MM.1S (cell line): ENCODE measurements at regions not wholly inside any gene's neighbourhood (a gene's known extent, or its start where the extent isn't known, plus 50 kb on each side); places are given as distances from the start of the nearest gene placed in this dataset.

Experiments
- EZH2 ChIP-seq: fragments of 300-600 bp; sonication (generic); optimal IDR thresholded peaks from 2 replicates; pipeline ENCODE3; 2017; ENCODE audit warnings: low read depth, mild to moderate bottlenecking, antibody characterized with exemption, low read length, mixed read lengths
- EZH2phosphoT487 ChIP-seq: fragments of 300-600 bp; sonication (generic); IDR thresholded peaks from 2 replicates; pipeline ENCODE4 v1.6.1; 2018; ENCODE audit warnings: antibody characterized with exemption, low read length
- TF ChIP-seq, protein P1 (sequence below): fragments of 300-600 bp; sonication (generic); IDR thresholded peaks from 2 replicates; pipeline ENCODE4 v1.5.1; 2016; ENCODE audit warnings: antibody characterized with exemption, low read length, mixed read lengths

DNA sequence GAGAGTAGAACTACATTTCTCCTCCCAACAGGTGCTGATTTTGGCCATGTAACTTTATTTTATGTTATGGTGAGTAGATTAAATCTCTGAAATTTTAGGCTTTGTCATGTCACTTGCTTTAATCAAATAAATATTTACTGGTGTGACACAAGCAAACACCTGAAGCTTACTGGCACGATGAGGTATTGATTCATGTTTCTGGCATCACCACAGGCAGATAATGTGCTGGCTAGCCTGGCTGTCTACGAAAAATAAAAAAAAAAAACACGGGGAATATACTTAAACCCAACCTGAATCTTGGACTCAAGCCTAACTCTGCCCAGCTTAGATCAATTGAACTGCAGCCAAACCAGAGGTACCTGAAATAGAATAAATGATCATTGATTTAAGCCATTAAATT, 65.6 kb upstream of the CADM2 start:
- TF ChIP-seq EZH2phosphoT487 = no peak
- TF ChIP-seq, protein P1, sequence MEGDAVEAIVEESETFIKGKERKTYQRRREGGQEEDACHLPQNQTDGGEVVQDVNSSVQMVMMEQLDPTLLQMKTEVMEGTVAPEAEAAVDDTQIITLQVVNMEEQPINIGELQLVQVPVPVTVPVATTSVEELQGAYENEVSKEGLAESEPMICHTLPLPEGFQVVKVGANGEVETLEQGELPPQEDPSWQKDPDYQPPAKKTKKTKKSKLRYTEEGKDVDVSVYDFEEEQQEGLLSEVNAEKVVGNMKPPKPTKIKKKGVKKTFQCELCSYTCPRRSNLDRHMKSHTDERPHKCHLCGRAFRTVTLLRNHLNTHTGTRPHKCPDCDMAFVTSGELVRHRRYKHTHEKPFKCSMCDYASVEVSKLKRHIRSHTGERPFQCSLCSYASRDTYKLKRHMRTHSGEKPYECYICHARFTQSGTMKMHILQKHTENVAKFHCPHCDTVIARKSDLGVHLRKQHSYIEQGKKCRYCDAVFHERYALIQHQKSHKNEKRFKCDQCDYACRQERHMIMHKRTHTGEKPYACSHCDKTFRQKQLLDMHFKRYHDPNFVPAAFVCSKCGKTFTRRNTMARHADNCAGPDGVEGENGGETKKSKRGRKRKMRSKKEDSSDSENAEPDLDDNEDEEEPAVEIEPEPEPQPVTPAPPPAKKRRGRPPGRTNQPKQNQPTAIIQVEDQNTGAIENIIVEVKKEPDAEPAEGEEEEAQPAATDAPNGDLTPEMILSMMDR = no peak
- no peak for TF ChIP-seq EZH2
